Activated CD4-positive, alpha-beta T cell treated with anti-CD3 and anti-CD28 coated beads, Interleukin-2, Interleukin-6, amounts not matched to agents 100 ng/mL and 50 ng/mL, durations not matched to agents 16 hours and 8 hours (primary cell): ENCODE measurements at regions not wholly inside any gene's neighbourhood (a gene's known extent, or its start where the extent isn't known, plus 50 kb on each side); places are given as distances from the start of the nearest gene placed in this dataset.
"Not testable (repeated sequence)": the region's sequence is repeated elsewhere in the genome, so short reads cannot be mapped to it uniquely, and the experiment has no call there.

Experiments
- DNase-seq: peaks from one replicate; pipeline ENCODE4 v3.0.0-alpha.2; 2020

DNA sequence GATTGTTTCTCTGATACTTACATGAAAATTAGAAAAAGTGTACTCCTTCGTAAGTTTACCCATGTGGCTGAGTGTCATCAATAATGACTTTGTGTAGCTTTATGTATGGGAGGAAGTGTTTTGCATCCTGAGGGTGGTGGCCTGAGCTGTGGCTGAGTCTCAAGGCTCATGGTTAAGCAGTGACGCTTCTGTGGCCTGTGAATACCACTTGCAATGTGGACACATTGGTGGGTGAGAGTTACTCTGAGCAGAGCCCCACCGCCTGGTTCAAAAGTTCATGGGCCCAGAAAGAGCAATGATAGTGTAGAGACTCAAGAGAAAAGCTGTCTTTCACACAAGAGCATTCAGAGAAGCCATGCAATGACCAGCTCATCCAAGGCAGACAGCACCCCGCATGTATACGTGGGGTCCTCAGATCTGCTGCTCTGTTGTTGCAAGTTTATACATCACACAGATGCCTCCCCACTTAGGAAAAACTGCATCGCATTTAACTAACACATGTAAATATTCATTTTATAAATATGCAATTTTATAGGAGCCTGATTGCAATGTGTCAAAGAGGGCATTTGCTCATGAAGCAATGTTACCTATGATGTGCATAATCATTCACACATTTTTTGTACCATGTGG lies 55.1 kb upstream of the FRMD6 start:
- no peak for DNase-seq

DNA sequence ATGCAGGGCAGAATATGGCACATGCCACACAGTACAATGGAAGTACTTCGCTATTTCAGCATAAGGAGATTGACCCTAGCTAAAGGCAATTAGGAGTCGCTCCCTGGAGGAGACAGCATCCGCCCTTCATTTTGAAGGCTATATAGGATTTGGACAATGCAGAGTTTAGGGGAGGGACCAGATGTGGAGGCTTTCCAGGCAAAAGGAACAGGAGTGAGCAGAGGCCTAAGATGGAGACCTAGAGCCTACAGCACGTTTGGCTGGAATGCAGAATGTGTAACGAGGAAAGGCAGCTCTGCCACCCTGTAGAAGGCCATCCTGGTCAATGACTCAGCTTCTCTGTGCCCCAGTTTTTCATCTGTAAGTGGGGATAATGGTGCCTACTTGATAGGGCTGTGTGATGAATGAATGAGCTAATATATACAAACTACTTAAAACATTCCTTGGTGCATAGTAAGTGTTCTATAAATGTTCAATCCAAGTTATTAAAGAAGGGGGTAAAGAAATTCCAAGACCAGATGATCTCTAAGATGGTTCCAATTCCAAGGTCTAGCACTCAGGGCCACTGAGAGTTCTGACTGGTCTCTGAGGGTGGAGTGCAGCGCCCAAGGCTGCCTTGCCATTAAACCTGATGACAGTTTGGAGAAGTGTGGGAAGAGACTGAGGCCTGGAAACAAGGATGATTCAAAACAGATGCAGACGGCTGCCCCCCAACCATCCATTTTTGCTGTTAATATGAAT lies 54.3 kb upstream of the FRMD6 start:
- no peak for DNase-seq

- DNase-seq, result not testable (repeated sequence)
Observed at GRCh38 chr14:51598924-51599600, 52.6 kb upstream of the FRMD6 start.

DNA sequence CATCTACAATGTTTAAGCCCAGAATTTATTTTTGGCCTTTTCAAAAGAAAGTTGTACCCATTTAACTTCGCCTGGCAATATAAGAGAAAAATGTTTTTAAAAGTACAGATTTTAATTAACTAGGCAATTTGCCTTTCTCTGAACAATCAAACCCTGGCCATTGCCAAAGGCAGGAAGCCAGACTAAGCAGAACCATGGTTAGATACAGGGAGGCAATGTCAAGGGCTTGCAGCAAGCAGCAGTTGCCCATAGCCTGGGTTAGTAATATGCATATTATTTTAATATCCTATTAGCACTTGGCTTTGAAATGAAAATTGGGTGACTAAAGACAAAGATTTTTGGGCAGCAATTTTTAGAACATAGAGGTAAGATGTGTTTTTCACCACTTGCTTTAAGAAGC lies 51.1 kb upstream of the FRMD6 start:
- DNase-seq, result no peak
